ENCODE measurements at regions not wholly inside any gene's neighbourhood (a gene's known extent, or its start where the extent isn't known, plus 50 kb on each side); places are given as distances from the start of the nearest gene placed in this dataset.
A peak's percentile ranks its signal among the peaks of the same experiment; 100 is the strongest.

GRCh38 chr6:119565893-119566292, 216.3 kb upstream of the MAN1A1 start:
- DNase-seq, result no peak

- DNase-seq, result no peak
Measured at GRCh38 chr6:119562168-119562567, 212.6 kb upstream of the MAN1A1 start.

DNA sequence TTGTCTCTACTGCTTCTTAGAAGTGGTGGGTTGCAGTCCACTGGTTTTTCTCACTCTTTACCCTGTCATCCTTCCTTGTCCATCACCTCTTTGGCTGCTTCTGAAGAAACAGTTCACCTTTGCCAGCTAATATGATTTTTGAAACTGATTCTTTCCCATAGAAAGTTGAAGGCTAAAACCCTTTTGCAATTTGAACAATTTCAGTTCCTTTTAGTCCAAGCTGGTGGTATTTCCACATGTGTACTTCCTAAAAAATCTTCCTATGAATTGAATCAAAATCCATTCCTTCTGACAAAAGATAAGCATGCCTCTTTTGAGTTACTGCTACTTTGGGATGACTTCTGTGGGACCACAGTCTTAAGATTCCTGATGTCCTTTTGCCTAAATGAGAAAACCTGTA, 210.0 kb upstream of the MAN1A1 start:
- DNase-seq, result peak; percentile 48

- no peak for DNase-seq
Measured at GRCh38 chr6:119557239-119557638, 207.7 kb upstream of the MAN1A1 start.

- DNase-seq, result peak; percentile 18
Measured at GRCh38 chr6:119552021-119552420, 202.5 kb upstream of the MAN1A1 start.

- DNase-seq, result no peak
Measured at GRCh38 chr6:119547024-119547423, 197.5 kb upstream of the MAN1A1 start.

- no peak for DNase-seq
Measured at GRCh38 chr6:119545245-119545644, 195.7 kb upstream of the MAN1A1 start.

DNA sequence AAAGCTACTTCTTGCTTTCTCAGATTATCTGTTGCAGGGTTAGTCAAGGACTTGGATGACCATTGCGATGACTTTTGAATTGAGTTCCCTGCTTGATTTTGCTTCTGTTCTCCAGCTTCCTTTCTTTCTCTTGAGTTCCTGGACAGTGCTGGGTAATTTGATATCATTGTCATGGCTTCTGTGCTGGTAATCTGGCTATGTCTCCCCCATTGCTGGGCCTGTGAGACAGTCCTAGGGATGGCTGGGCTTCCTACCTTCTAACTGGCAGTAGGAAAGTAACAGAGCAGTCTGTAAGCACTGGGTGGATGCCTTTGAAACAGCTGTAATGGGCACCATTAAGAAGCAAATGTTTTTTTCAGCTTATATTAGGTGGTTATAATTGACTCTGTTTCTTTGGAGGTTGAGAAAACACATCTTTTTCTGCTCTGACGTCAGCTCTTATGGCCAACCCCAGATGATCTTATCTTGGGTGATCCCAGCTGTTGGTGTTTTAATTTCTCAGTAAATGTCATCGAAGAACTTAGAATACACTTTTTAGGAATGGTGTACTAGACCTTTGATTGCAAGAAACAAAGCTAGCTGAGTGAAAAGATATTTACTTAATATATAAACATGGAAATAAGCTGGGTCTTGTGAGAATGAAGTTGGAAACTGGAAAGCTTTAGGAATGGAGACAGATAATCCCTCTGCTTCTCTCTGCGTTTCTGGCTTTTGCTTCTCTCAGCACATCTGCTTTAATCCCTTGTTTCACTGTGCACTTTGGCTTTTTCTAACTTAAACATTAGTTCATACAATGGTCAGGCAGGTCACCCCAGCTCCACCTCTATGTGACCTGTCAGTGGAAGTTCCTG, 195.0 kb upstream of the MAN1A1 start:
- DNase-seq, result no peak

GRCh38 chr6:119543332-119543731, 193.8 kb upstream of the MAN1A1 start:
- DNase-seq, result no peak

DNA sequence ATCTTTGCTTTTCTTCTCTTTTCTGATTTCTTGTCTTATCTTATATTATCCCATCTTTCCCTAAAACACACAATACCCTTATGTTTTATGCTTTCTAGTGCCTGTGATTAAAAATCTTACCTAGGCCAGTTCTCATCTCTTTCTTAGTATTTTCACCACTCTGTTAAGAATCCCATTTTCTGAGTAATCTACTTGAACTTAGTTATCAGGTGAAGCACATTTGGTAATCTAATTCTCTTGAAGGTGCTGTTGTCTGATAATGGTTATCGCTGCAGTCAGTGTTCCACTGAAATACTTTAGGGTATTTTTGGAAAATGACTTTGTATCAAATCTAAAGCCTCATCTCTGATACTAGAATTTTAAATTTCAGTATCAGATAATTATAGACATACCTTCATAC, 192.5 kb upstream of the MAN1A1 start:
- no peak for DNase-seq

DNA sequence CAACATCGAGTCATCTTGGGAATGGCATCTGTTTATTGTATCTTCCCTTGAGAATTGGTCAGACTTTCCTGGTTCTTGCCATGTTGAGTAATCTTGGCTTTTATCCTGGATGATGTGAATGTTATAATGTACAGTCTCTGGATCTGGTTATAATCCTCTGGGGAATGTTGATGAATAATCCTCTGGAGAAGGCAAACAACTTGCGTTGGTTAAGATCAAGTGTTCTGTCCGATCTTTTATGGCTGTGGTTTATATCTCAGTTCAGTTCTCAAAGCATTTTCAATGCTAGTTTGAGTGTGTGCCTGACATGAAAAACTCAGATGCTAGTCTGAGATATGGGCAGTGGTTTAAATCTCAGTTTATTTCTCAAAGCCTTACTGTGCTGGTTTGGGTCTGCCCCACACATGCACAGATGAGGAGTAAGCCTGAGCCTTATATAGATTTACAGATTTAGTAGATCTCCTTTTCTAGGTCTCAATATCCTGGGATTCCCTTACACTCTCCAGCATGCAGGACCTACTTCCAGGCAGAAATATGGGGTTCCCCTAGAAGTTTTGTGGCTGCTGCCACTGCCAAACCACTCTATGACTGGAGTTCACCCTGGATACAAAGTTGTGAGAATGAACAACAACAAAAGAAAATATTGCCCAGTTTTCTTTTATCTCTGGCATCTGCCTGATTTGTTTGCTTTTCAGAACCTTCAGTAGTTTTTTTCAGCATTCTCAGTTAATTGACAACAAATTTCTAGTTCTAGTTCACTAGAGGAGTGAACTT, 191.8 kb upstream of the MAN1A1 start:
- no peak for DNase-seq

DNA sequence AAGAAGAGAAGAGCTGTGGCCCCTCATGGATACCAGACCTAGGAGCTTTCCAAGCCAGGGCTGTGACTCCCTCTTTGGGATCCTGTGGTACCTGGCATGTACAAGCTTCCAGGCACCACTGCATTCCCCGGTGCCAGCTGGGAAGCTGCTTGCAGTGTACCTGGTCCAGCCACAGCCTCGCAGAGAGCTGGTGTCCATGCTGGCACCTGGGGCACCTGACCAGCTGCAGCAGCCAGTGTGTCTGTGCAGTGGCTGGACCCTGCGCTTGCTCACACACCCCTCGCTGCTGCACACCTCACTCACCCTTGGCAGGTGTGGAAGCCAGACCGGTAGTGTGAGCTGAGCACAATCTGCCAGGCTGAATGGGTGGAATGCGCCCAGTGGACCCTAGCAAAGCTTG, 190.9 kb upstream of the MAN1A1 start:
- DNase-seq, result no peak

- no peak for DNase-seq
Measured at GRCh38 chr6:119539066-119539746, 189.6 kb upstream of the MAN1A1 start.

DNA sequence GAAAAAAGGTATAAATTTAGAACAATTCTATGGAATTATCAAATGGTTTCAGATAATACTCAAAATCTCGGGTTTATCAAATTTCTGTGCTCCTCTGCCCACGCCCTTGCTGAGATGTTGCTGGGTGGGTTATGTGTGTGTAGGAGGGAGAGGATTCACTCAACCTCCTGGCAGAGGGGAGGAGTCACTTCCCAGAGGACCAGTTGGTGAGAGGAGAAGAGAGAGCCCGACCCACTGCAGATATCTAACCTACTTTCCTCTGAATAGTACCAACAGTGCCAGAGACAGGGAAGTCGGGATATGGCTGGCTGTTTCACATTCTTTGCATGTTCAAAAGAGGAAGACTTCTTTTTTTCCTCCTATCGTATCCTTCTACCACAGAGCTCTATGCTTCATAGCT, 187.1 kb upstream of the MAN1A1 start:
- no peak for DNase-seq

DNA sequence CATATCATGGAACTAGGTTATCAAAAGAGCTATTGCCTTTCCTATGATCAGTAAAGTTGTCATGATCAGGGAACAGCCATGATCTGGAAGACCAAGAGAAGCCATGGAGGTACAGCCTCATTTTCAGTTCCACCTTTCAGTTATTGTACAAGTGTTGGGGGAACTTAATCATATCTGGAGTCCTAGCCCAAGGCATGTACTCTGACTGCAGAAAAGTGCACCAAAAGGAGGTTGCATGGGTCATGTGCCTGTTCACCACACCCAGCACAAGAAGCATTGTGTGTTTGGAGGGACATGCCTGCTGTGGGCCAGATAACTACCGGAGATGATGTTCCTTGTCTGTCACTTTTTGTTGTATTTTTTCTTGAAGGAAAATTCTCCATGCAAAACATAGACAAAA, 185.8 kb upstream of the MAN1A1 start:
- DNase-seq, result no peak

DNA sequence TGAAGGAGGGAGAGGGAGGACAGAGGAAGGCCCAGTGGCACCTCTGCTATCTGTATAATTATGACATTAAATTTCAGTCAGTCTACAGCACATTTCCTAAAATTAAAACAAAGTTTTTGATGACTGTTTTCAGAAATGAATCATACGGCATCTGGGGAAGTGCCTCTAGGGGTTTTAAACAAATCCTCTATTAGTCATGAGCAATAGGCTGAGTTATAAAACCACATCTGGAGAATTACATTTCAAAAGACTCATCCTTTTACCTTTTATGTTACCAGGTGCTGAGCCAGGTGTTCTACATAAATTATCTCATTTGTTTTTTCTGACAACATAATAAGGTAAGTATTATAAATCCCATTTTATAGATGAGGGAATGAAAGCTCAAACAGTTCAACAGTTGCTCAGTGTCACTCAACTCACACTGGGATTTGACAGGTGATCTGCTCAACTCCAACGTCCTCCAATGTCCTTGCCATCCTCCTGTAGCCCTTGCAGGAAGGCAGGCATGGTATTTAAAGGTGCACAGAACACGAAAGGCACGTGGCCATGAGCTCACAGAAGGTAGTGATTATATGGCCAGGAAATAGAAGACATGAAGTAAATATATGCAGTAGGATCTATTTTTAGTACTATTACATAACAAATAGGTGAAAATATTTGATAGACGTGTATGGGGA, 184.2 kb upstream of the MAN1A1 start:
- peak; percentile 51 for DNase-seq

- no peak for DNase-seq
Measured at GRCh38 chr6:119527231-119527578, 177.6 kb upstream of the MAN1A1 start.

GRCh38 chr6:119526561-119527230, 177.1 kb upstream of the MAN1A1 start:
- no peak for DNase-seq

DNA sequence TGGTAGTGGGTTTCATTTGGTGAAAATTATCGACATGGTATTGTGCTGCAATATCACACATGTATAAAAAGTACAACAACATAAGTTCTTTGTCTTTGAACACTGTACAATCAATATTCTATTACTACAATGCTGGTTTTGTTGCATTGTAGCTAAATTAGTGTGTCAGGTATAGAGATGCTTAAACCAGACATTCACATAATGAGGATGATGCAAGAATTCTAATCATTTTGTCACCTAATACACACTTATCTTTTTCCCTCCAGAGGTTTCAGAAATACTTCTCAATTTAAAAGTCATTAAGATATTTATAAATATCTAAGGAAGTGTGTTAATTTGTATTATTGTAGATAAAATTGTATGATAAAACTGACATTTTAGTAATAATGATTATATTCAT, 174.8 kb upstream of the MAN1A1 start:
- DNase-seq, result no peak

DNA sequence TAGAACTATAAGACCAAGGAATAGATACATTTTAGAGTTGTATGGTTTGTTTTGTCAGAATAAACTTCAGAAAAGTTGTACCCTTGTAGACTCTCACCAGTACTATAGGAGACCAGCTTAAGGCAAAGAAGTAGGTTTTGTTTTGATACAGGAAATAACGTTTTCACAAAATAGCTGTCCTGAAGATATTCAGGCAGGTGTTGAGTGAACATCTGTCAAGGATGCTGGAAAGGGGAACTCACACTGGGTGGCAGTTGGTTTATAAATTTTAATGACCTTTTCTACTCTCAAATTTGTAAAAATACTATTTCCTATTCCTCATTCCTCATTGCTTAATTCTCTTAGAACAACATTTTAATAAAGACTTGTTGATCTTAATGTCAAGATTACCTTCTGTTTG, 174.0 kb upstream of the MAN1A1 start:
- DNase-seq, result no peak

GRCh38 chr6:119521251-119521650, 171.7 kb upstream of the MAN1A1 start:
- no peak for DNase-seq

DNA sequence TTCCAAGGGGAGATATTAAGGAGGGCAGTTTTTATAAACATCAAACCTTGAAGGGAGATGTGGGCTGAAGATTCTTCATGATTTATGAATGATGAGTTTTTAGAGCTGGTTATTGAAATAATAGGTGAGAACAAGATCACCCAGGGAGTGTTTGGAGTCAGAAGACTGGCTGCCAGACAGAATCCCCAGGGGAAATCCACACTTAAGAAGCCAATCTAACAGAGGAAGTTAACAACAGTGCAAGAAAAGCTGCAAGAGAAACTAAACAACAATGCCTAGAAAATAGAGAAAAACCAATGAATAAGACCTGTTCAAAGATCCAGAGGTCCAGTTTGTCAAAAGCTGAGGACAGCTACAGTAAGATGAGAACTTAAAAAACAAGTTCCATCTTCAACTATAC, 167.9 kb upstream of the MAN1A1 start:
- no peak for DNase-seq

- DNase-seq, result no peak
Measured at GRCh38 chr6:119514345-119514744, 164.8 kb upstream of the MAN1A1 start.
